ENCODE measurements at regions not wholly inside any gene's neighbourhood (a gene's known extent, or its start where the extent isn't known, plus 50 kb on each side); places are given as distances from the start of the nearest gene placed in this dataset.
"Not testable (repeated sequence)": the region's sequence is repeated elsewhere in the genome, so short reads cannot be mapped to it uniquely, and the experiment has no call there.

DNA sequence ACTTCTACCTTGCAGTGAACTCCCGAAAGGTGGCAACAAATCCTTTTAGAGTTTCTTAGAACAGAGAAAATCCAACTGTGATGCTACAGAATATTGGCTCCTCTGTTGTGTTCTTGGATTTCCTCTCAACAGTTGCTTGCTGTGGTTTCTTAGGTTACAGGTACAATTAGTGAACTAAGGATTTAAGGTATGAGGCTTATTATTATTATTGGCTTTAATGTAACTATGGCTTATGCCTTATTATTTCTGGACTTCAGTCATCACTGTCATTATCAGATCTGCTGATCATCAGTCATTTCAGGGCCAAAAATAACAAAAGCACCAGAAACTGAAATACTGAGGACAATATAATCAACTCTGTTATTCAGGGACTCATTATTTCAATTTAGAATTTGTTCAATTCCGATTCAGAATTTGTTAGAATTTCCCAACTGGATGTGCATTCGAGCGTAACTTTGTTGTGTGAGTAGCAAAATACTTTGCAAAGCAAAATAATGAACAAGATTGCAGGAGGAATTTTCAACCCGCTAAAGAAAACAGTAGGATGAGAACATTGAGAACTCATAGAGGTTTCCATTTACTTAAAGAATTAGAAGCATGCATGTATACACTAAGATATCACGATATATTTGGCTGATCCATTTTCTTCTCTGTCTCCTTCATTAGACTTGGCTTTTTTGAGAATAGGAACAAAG, 65.5 kb upstream of the AK4 start:
- H3K36me3 ChIP-seq: no peaks in the 10 kb centered on the region
- WGBS, 4 donors: 87 to 91% (median 89%) methylated on average over 6 of the region's 6 CpGs
- intact Hi-C loops (cut with DNase I): no loop called here
- no peaks in the 10 kb centered on the region for H3K9me3 ChIP-seq
- no peak for ATAC-seq
- no peak for TF ChIP-seq POLR2A (IDR thresholded peaks at IDR 0.05)
- no peak overlapping the region for H3K27ac ChIP-seq
- H3K27me3 ChIP-seq: no peaks in the 10 kb centered on the region
- H3K4me3 ChIP-seq: no peak overlapping the region
- no peak for DNase-seq
- peaks cover 0 to 9% (median 0%) of the 10 kb centered on the region in 12 donors for H3K4me1 ChIP-seq

DNA sequence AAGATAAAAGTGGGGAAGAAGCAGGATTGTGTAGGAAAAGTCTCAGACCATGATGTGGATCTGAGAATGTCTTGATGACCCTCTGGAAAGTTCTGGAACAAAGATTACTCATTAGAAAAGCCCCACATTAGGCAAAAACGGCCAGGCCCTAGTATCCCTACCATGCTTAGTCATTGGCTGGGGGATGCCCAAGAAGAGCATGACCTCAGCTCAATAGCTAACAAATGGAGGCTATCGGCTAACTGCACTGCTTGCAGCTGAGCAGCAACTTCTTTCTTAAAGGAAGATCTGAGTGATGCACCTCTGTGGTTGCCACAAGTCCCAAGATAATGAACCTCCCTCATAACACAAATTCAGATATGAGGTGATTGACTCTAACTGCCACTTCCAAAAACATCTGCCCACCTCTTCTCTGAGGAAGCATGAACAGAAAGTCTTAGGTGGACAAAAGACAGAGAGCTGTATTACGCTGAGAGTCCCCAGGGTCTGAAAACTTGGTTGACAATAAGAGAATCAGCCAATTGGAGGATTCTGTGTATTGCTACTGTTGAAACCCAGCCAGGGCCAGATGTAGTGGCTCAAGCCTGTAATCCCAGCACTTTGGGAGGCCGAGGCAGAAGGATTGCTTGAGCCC, 64.6 kb upstream of the AK4 start:
- H3K4me3 ChIP-seq: no peak overlapping the region
- ATAC-seq (no peak), DNase-seq (no peak)
- 77 to 90% (median 83%) methylated on average over 3 to 4 of the region's 4 CpGs for WGBS, 4 donors
- no peak for TF ChIP-seq POLR2A (IDR thresholded peaks at IDR 0.05)
- TF ChIP-seq, protein P1, sequence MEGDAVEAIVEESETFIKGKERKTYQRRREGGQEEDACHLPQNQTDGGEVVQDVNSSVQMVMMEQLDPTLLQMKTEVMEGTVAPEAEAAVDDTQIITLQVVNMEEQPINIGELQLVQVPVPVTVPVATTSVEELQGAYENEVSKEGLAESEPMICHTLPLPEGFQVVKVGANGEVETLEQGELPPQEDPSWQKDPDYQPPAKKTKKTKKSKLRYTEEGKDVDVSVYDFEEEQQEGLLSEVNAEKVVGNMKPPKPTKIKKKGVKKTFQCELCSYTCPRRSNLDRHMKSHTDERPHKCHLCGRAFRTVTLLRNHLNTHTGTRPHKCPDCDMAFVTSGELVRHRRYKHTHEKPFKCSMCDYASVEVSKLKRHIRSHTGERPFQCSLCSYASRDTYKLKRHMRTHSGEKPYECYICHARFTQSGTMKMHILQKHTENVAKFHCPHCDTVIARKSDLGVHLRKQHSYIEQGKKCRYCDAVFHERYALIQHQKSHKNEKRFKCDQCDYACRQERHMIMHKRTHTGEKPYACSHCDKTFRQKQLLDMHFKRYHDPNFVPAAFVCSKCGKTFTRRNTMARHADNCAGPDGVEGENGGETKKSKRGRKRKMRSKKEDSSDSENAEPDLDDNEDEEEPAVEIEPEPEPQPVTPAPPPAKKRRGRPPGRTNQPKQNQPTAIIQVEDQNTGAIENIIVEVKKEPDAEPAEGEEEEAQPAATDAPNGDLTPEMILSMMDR (IDR thresholded peaks at IDR 0.05): no peak
- no peaks in the 10 kb centered on the region for H3K27me3 ChIP-seq
- no peaks in the 10 kb centered on the region for H3K36me3 ChIP-seq
- H3K27ac ChIP-seq: no peak overlapping the region
- H3K9me3 ChIP-seq: no peaks in the 10 kb centered on the region
- peaks cover 0 to 9% (median 0%) of the 10 kb centered on the region in 12 donors for H3K4me1 ChIP-seq
- intact Hi-C loops (cut with DNase I): no loop called here

DNA sequence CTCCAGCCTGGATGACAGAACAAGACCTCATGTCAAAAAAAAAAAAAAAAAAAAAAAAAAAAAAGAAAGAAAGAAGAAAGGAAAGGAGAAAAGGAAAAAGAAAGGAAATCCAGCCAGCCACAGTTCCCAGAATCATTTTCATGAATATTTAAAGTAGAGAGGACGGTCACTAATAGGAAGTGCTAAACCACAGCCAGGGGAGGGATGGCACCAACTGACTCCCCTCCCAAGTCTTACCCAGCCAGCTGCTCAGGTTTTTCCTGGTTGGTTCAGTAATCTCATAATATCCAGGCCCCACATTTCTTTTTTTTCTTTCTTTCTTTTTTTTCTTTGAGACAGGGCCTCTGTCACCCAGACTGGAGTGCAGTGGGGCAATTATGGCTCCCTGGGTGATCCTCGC, 63.9 kb upstream of the AK4 start:
- no peaks in the 10 kb centered on the region for H3K27me3 ChIP-seq
- no peak overlapping the region for H3K27ac ChIP-seq
- ATAC-seq (no peak), DNase-seq (no peak)
- no peak for TF ChIP-seq POLR2A (IDR thresholded peaks at IDR 0.05)
- TF ChIP-seq, protein P1 (IDR thresholded peaks at IDR 0.05): no peak
- no peak overlapping the region for H3K4me3 ChIP-seq
- no peaks in the 10 kb centered on the region for H3K36me3 ChIP-seq
- 87 to 94% (median 92%) methylated on average over 2 of the region's 2 CpGs for WGBS, 4 donors
- intact Hi-C loops (cut with DNase I): no loop called here
- H3K9me3 ChIP-seq: no peaks in the 10 kb centered on the region
- peaks cover 0 to 9% (median 0%) of the 10 kb centered on the region in 12 donors for H3K4me1 ChIP-seq

DNA sequence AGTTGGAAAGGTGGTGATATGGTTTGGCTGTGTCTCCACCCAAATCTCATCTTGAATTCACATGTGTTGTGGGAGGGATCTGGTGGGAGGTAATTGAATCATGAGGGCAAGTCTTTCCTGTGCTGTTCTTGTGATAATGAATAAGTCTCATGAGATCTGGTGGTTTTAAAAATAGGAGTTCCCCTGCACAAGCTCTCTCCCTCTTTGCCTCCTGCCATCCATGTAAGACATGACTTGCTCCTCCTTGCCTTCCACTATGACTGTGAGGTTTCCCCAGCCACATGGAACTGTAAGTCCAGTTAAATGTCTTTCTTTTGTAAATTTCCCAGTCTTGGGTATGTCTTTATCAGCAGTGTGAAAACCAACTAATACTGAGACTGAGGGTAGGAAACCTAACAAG, 60.5 kb upstream of the AK4 start:
- ATAC-seq; H3K27ac ChIP-seq; H3K9me3 ChIP-seq; DNase-seq; H3K4me1 ChIP-seq; H3K4me3 ChIP-seq; H3K27me3 ChIP-seq; H3K36me3 ChIP-seq; intact Hi-C loops (cut with DNase I): not testable (repeated sequence)

DNA sequence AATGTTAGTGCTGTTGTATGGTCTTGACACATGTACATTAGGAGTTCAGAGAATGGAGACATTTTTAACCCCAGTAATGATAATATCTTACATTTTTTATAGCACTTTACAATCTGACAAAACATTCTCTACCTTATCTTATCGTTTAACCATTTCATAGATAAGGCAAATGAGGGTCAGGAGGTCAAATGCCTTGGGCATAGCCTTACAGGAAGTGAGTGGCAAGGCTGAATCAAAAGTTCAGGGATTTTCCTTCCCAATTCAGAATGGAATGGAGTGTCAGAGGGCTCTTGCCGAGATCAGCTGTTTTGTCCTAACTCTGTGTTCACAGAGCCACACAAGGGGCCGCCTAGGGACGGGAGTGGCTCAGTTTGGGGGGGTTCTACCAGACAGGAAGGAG, 57.6 kb upstream of the AK4 start:
- no peak for ATAC-seq
- TF ChIP-seq, protein P1 (IDR thresholded peaks at IDR 0.05): no peak
- TF ChIP-seq POLR2A (IDR thresholded peaks at IDR 0.05): no peak
- no peak for DNase-seq
- 45 to 57% (median 50%) methylated on average over 4 of the region's 4 CpGs for WGBS, 4 donors
- no peaks in the 10 kb centered on the region for H3K4me1 ChIP-seq
- H3K27me3 ChIP-seq: no peaks in the 10 kb centered on the region
- H3K4me3 ChIP-seq: no peak overlapping the region
- no peaks in the 10 kb centered on the region for H3K36me3 ChIP-seq
- no peak overlapping the region for H3K27ac ChIP-seq
- peaks cover 0 to 12% (median 0%) of the 10 kb centered on the region in 12 donors for H3K9me3 ChIP-seq
- intact Hi-C loops (cut with DNase I): no loop called here

Measured in heart left ventricle (tissue), 16 donors.